CD4-positive, alpha-beta memory T cell (primary cell): ENCODE measurements at regions not wholly inside any gene's neighbourhood (a gene's known extent, or its start where the extent isn't known, plus 50 kb on each side); places are given as distances from the start of the nearest gene placed in this dataset.

Experiments used
- CTCF ChIA-PET: fragments of 350-600 bp; sonication (Branson Sonifier 250); formaldehyde crosslinking; loops from one replicate; lab custom pipeline; 2021; ENCODE audit warnings: inconsistent platforms; ENCODE audit not compliant: partially characterized antibody; lab: Charles Lee
- POLR2A ChIA-PET: fragments of 350-600 bp; sonication (Branson Sonifier 250); formaldehyde crosslinking; loops from one replicate; lab custom pipeline; 2021; ENCODE audit not compliant: partially characterized antibody; lab: Charles Lee
- DNase-seq, 5 donors: peaks; one replicate each; pipeline versions ENCODE4 v3.0.0 to v3.0.0-alpha.2; 2020 to 2022; ENCODE audit warnings: mixed read lengths in 1 of 5
- H3K27ac ChIP-seq: one replicate; pipeline ENCODE4 v1.7.0; 2013; ENCODE audit warnings: low read depth, low read length
- H3K27me3 ChIP-seq: 2 replicates; pipeline ENCODE4 v1.7.0; 2013; ENCODE audit warnings: mild to moderate bottlenecking, low read length, moderate library complexity; ENCODE audit not compliant: insufficient read depth
- H3K36me3 ChIP-seq: 2 replicates; pipeline ENCODE4 v1.7.0; 2013; ENCODE audit warnings: mild to moderate bottlenecking, low read length, moderate library complexity; ENCODE audit not compliant: insufficient read depth
- H3K4me1 ChIP-seq: 2 replicates; pipeline ENCODE4 v1.7.0; 2013; ENCODE audit warnings: mild to moderate bottlenecking, low read length, moderate library complexity; ENCODE audit not compliant: insufficient read depth
- H3K4me3 ChIP-seq, 2 donors: one replicate each; pipeline ENCODE4 v1.7.0; 2013; ENCODE audit warnings: low read length in 2 of 2, mild to moderate bottlenecking in 1 of 2
- H3K9me3 ChIP-seq, 2 donors: one replicate each; pipeline ENCODE4 v1.7.0; 2013; ENCODE audit warnings: low read length in 2 of 2, control low read depth in 1 of 2; ENCODE audit not compliant: control insufficient read depth in 1 of 2
- H3K27ac Mint-ChIP-seq, 7 donors: one replicate each; pipeline ENCODE4 v1.8.0; 2020 to 2021; ENCODE audit warnings: mixed read lengths in 7 of 7, mild to moderate bottlenecking in 6 of 7, inconsistent platforms in 3 of 7, moderate library complexity in 3 of 7
- H3K27me3 Mint-ChIP-seq, 2 donors: one replicate each; pipeline ENCODE4 v1.8.0; 2020 to 2021; ENCODE audit warnings: mixed read lengths in 2 of 2
- H3K36me3 Mint-ChIP-seq, 2 donors: one replicate each; pipeline ENCODE4 v1.8.0; 2020 to 2021; ENCODE audit warnings: mixed read lengths in 2 of 2, inconsistent platforms in 1 of 2, mild to moderate bottlenecking in 1 of 2
- H3K4me1 Mint-ChIP-seq, 4 donors: one replicate each; pipeline ENCODE4 v1.8.0; 2020 to 2021; ENCODE audit warnings: mixed read lengths in 4 of 4, mild to moderate bottlenecking in 1 of 4
- H3K4me3 Mint-ChIP-seq, 8 donors: one replicate each; pipeline ENCODE4 v1.8.0; 2020 to 2021; ENCODE audit warnings: mixed read lengths in 8 of 8, mild to moderate bottlenecking in 7 of 8, moderate library complexity in 6 of 8, inconsistent platforms in 3 of 8
- H3K9me3 Mint-ChIP-seq, 8 donors: one replicate each; pipeline ENCODE4 v1.8.0; 2020 to 2021; ENCODE audit warnings: mixed read lengths in 8 of 8, mild to moderate bottlenecking in 5 of 8, inconsistent platforms in 3 of 8, moderate library complexity in 1 of 8
- intact Hi-C: fragments of 100-400 bp; cut with micrococcal nuclease; formaldehyde crosslinking; loops from one replicate; pipeline ENCODE4 v1.15.1; 2023

- no peak overlapping the region for H3K27ac Mint-ChIP-seq
- H3K4me1 ChIP-seq, result no peaks in the 10 kb centered on the region
- no peak overlapping the region for H3K4me3 ChIP-seq
- ChIA-PET POLR2A (no interaction called here), CTCF (no interaction called here)
- H3K4me3 Mint-ChIP-seq, result no peak overlapping the region
- H3K27ac ChIP-seq, result no peak overlapping the region
- H3K27me3 ChIP-seq, result no peaks in the 10 kb centered on the region
- H3K9me3 ChIP-seq, result no peaks in the 10 kb centered on the region
- no peaks in the 10 kb centered on the region for H3K27me3 Mint-ChIP-seq
- no peak for DNase-seq
- H3K4me1 Mint-ChIP-seq, result no peaks in the 10 kb centered on the region
- no peaks in the 10 kb centered on the region for H3K36me3 ChIP-seq
- intact Hi-C loops, result no loop called here
- H3K9me3 Mint-ChIP-seq, result peaks cover 0 to 6% (median 2%) of the 10 kb centered on the region in 8 donors
- no peaks in the 10 kb centered on the region for H3K36me3 Mint-ChIP-seq
Observed at GRCh38 chr2:56749152-56749752, 565.5 kb downstream of the CCDC85A start.

- H3K27me3 Mint-ChIP-seq, result no peaks in the 10 kb centered on the region
- intact Hi-C loops, result no loop called here
- no peaks in the 10 kb centered on the region for H3K9me3 ChIP-seq
- no peak for DNase-seq
- peaks cover 0 to 15% (median 6%) of the 10 kb centered on the region in 8 donors for H3K9me3 Mint-ChIP-seq
- H3K4me1 ChIP-seq, result no peaks in the 10 kb centered on the region
- H3K4me3 Mint-ChIP-seq, result no peak overlapping the region
- ChIA-PET CTCF (no interaction called here), POLR2A (no interaction called here)
- no peaks in the 10 kb centered on the region for H3K27me3 ChIP-seq
- no peaks in the 10 kb centered on the region for H3K4me1 Mint-ChIP-seq
- H3K4me3 ChIP-seq, result no peak overlapping the region
- no peaks in the 10 kb centered on the region for H3K36me3 ChIP-seq
- no peaks in the 10 kb centered on the region for H3K36me3 Mint-ChIP-seq
- H3K27ac Mint-ChIP-seq, result no peak overlapping the region
- no peak overlapping the region for H3K27ac ChIP-seq
Observed at GRCh38 chr2:56753182-56753581, 569.4 kb downstream of the CCDC85A start.

GRCh38 chr2:56754066-56754615 is 570.4 kb downstream of the CCDC85A start:
- Mint-ChIP-seq H3K4me3 (no peak overlapping the region), H3K9me3 (peaks cover 0 to 17% (median 7%) of the 10 kb centered on the region in 8 donors), H3K27me3 (no peaks in the 10 kb centered on the region), H3K27ac (no peak overlapping the region), H3K4me1 (no peaks in the 10 kb centered on the region), H3K36me3 (no peaks in the 10 kb centered on the region)
- no peaks in the 10 kb centered on the region for H3K36me3 ChIP-seq
- H3K9me3 ChIP-seq, result no peaks in the 10 kb centered on the region
- no peaks in the 10 kb centered on the region for H3K27me3 ChIP-seq
- intact Hi-C loops, result no loop called here
- POLR2A ChIA-PET, result no interaction called here
- no peak overlapping the region for H3K4me3 ChIP-seq
- no peak overlapping the region for H3K27ac ChIP-seq
- no peak for DNase-seq
- H3K4me1 ChIP-seq, result no peaks in the 10 kb centered on the region
- CTCF ChIA-PET, result no interaction called here

- no peaks in the 10 kb centered on the region for H3K27me3 Mint-ChIP-seq
- intact Hi-C loops, result no loop called here
- Histone ChIP-seq H3K36me3 (no peaks in the 10 kb centered on the region), H3K27me3 (no peaks in the 10 kb centered on the region), H3K4me3 (no peak overlapping the region), H3K9me3 (no peaks in the 10 kb centered on the region), H3K27ac (no peak overlapping the region), H3K4me1 (no peaks in the 10 kb centered on the region)
- no peak for DNase-seq
- no peaks in the 10 kb centered on the region for H3K4me1 Mint-ChIP-seq
- no peak overlapping the region for H3K4me3 Mint-ChIP-seq
- CTCF ChIA-PET, result no interaction called here
- peaks cover 0 to 21% (median 7%) of the 10 kb centered on the region in 8 donors for H3K9me3 Mint-ChIP-seq
- no peaks in the 10 kb centered on the region for H3K36me3 Mint-ChIP-seq
- POLR2A ChIA-PET, result no interaction called here
- H3K27ac Mint-ChIP-seq, result no peak overlapping the region
Observed at GRCh38 chr2:56754627-56755026, 570.8 kb downstream of the CCDC85A start.

- intact Hi-C loops, result no loop called here
- Mint-ChIP-seq H3K4me1 (no peaks in the 10 kb centered on the region), H3K27me3 (no peaks in the 10 kb centered on the region), H3K9me3 (peaks cover under 1 to 28% (median 11%) of the 10 kb centered on the region in 8 donors), H3K4me3 (no peak overlapping the region), H3K36me3 (no peaks in the 10 kb centered on the region), H3K27ac (no peak overlapping the region)
- POLR2A ChIA-PET, result no interaction called here
- Histone ChIP-seq H3K4me1 (no peaks in the 10 kb centered on the region), H3K36me3 (no peaks in the 10 kb centered on the region), H3K27me3 (no peaks in the 10 kb centered on the region), H3K4me3 (no peak overlapping the region), H3K9me3 (no peaks in the 10 kb centered on the region), H3K27ac (no peak overlapping the region)
- CTCF ChIA-PET, result no interaction called here
- DNase-seq, result no peak
Observed at GRCh38 chr2:56757884-56758545, 574.2 kb downstream of the CCDC85A start.

- POLR2A ChIA-PET, result no interaction called here
Observed at GRCh38 chr2:56763683-56764082, 579.9 kb downstream of the CCDC85A start.

GRCh38 chr2:56768973-56769372 is 585.2 kb downstream of the CCDC85A start:
- ChIA-PET POLR2A (no interaction called here), CTCF (no interaction called here)
- H3K36me3 Mint-ChIP-seq, result no peaks in the 10 kb centered on the region
- Histone ChIP-seq H3K9me3 (peaks cover 0 to 4% of the 10 kb centered on the region in 2 donors), H3K4me3 (no peak overlapping the region), H3K27ac (no peak overlapping the region), H3K36me3 (no peaks in the 10 kb centered on the region), H3K27me3 (no peaks in the 10 kb centered on the region), H3K4me1 (no peaks in the 10 kb centered on the region)
- no peaks in the 10 kb centered on the region for H3K4me1 Mint-ChIP-seq
- no peak overlapping the region for H3K4me3 Mint-ChIP-seq
- intact Hi-C loops, result no loop called here
- H3K27ac Mint-ChIP-seq, result no peak overlapping the region
- no peaks in the 10 kb centered on the region for H3K27me3 Mint-ChIP-seq
- DNase-seq, result no peak
- H3K9me3 Mint-ChIP-seq, result peaks cover 0 to 14% (median 8%) of the 10 kb centered on the region in 8 donors

More at GRCh38 chr2:56763683-56764082, 579.9 kb downstream of the CCDC85A start:
- Histone ChIP-seq H3K4me3 (no peak overlapping the region), H3K9me3 (no peaks in the 10 kb centered on the region), H3K4me1 (no peaks in the 10 kb centered on the region), H3K36me3 (no peaks in the 10 kb centered on the region), H3K27me3 (no peaks in the 10 kb centered on the region), H3K27ac (no peak overlapping the region)
- intact Hi-C loops, result no loop called here
- H3K36me3 Mint-ChIP-seq, result no peaks in the 10 kb centered on the region
- H3K4me1 Mint-ChIP-seq, result no peaks in the 10 kb centered on the region
- H3K9me3 Mint-ChIP-seq, result peaks cover 2 to 20% (median 7%) of the 10 kb centered on the region in 8 donors
- H3K27me3 Mint-ChIP-seq, result no peaks in the 10 kb centered on the region
- no peak overlapping the region for H3K27ac Mint-ChIP-seq
- H3K4me3 Mint-ChIP-seq, result no peak overlapping the region
- DNase-seq, result no peak
- CTCF ChIA-PET, result no interaction called here
